DMS153 (cell line): ENCODE measurements at regions not wholly inside any gene's neighbourhood (a gene's known extent, or its start where the extent isn't known, plus 50 kb on each side); places are given as distances from the start of the nearest gene placed in this dataset.
"Not testable (repeated sequence)": the region's sequence is repeated elsewhere in the genome, so short reads cannot be mapped to it uniquely, and the experiment has no call there.

Experiments
- DNase-seq: peaks from one replicate; lab custom pipeline; 2025; lab: John Stamatoyannopoulos, UW

DNA sequence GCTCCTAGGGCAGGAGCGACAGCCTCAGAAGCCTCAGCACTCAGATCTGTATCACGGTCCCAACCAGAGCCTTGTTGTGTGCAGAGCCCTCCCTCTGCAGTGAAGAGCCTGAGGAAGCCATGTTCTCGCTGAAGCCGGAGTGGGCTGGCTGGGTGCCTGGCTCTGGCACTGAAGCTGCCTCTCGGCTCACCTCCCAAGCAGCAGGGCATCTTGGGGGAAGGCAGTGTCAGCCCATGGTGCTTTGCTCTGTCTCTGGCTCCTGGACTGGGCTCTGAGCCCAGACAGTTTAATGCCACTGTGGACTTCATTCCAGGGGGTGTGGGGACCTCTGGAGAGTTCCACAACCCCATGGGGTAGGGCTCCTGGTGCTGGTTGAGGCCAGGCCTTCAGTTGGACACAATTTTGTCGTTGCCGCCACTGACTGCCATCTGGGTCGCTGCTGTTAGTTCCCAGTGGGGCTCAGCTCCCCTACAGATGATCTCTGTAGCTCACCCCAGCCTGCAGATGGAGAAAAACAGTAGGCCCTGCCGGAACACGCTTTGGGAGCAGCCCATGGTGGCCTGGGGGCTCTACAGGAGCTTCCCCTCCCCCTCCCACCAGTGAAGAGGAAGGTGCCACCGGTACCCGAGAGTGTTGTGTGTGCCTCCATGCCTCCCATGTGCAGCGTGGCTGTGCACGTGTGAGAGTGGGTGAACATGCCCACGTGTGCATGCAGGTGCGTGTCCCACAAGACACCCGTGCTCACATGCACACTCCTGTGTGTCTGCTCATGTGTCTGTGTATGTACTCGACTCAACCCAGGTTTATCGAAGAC, 86.5 kb upstream of the B3GAT1 start:
- no peak for DNase-seq

DNA sequence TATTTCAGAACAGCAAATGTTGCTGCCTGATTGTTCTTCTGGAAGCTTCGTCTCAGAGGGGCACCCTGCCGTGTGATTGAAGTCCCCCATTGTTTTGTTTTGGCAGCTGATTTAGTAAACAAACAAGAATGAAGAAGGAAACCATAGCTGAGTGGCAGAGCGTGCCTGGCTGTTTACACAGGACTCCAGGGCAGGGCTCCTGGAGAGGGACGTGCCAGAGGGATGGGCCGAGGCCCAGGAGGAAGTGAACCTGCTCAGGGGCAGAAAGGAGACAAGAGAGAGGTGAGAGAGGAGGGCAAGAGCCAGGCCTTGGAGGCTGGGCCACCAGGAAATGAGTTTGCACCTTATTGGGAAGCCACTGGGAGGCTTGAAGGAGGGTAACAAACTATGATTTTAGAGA, 85.5 kb upstream of the B3GAT1 start:
- peak; percentile 89 for DNase-seq

DNA sequence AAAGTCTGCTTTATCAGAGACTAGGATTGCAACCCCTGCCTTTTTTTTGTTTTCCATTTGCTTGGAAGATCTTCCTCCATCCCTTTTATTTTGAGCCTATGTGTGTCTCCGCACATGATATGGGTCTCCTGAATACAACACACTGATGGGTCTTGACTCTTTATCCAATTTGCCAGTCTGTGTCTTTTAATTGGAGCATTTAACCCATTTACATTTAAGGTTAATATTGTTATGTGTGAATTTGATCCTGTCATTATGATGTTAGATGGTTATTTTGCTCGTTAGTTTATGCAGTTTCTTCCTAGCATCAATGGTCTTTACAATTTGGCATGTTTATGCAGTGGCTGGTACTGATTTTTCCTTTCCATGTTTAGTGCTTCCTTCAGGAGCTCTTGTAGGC, 84.0 kb upstream of the B3GAT1 start:
- not testable (repeated sequence) for DNase-seq

DNA sequence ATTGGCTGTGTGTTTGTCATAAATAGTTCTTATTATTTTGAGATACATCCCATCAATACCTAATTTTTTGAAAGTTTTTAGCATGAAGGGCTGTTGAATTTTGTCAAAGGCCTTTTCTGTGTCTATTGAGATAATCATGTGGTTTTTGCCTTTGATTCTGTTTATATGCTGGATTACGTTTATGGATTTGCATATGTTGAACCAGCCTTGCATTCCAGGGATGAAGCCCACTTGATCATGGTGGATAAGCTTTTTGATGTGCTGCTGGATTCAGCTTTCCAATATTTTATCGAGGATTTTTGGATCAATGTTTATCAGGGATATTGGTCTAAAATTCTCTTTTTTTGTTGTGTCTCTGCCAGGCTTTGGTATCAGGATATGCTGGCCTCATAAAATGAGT, 82.4 kb upstream of the B3GAT1 start:
- DNase-seq, result not testable (repeated sequence)

DNA sequence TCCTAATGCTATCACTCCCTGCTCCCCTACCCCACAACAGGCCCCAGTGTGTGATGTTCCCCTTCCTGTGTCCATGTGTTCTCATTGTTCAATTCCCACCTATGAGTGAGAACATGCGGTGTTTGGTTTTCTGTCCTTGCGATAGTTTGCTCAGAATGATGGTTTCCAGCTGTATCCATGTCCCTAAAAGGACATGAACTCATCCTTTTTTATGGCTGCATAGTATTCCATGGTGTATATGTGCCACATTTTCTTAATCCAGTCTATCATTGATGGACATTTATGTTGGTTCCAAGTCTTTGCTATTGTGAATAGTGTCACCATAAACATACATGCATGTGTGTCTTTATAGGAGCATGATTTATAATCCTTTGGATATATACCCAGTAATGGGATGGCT, 80.4 kb upstream of the B3GAT1 start:
- not testable (repeated sequence) for DNase-seq

DNA sequence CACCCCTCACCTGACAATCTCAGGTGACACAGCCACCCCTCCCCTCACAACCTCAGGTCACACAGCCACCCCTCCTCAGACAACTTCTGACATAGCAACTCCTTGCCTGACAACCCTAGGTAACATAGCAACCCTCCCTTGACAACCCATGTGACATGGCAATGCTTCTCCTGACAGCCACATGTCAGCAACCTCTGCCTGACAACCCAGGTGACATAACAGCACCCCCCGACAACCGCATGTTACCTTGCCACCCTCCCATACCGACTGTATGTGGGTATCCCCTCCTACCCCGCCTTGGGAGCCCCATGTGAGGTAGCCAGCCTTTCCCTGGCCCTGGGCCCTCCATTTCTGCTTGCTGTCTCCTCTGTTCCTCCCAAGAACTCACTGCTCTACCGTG, 77.7 kb upstream of the B3GAT1 start:
- DNase-seq, result no peak

DNA sequence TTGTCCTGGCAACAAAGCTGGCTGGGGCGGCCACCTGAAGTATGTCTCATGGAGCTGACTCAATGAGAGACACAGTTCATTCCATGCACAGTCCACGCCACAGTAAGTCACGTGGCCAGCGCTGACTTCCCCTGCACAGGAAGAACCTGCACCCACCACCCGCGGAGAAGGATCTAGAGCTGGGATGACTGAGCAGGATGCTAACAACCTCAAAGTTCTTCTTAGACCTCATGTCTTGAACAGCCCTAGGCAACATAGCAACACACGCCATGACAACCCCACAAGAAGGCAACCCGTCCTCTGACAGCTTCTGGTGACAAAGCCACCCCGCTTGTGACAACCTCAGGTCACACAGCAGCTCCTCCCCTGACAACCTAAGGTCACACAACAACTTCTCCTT, 76.9 kb upstream of the B3GAT1 start:
- no peak for DNase-seq

DNA sequence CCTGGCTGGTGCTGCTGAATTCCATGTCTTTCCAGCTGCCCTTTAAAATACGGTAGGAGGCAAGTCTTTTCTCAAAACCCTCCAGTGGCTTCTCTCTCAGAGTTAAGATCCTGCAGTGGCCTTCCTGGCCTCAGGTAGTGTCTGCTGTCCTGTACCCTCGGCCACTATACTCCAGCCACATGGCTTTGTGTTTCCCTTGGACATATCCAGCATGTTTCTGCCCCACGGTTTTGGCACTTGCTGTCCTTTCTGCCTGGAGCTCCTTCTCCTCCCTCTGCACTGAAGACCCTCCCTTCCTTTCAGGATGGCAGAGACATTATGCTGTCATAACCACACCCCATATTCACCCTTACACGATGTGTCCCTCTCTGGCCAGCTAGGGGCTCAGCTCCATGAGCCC, 76.5 kb upstream of the B3GAT1 start:
- no peak for DNase-seq

DNA sequence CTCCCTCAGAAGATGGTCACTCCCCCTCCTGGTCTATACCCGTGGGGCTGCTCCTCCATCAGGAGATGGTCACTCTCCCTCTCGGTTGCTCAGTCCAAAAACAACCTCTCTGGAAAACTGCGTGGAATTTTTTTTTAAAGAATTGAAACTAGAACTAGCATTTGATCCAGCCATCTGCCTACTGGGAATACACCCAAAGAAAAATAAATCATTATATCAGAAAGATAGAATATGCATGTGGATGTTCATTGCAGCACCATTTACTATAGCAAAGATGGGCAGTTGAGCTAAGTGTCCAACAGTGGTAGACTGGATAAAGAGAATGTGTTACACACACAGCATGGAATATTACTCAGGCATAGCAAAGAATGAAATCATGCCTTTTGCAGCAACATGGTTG, 75.7 kb upstream of the B3GAT1 start:
- no peak for DNase-seq

DNA sequence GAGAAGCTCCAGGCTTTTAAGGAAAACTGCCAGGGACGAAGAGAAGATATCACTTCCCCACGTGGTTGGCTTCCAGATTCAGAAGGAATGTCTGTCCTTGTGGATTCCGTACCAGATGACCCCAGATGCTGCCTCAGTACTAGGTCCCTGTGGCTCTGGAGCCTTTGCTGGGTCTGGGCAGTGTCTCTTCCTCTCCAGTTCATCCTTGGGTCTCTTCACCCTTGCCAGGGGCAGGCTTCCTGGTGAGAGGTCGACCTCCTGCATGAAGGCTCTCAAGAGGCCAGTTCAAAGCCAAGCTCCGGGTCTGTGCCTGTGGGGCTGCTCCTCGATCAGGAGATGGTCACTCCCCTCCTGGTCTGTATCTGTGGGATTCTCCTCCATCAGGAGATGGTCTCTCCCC, 74.7 kb upstream of the B3GAT1 start:
- no peak for DNase-seq

DNA sequence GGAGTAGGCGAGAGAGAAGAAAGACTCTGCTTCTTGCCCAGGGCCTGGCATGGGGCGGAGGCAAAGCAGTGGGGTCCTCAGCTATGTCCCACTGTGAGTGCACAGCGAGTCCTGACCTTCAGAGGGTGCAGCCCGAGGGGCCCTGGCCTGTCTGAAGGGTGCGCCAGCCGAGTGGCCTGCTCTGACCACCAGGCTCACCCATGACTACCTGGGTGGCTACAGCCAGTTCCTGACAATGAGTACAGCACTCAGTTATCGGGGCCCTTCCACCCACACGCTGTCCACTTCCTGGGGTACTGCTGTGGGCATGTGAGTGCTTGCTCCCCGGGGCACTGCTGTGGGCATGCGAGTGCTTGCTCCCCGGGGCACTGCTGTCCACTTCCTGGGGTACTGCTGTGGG, 74.1 kb upstream of the B3GAT1 start:
- DNase-seq, result no peak

DNA sequence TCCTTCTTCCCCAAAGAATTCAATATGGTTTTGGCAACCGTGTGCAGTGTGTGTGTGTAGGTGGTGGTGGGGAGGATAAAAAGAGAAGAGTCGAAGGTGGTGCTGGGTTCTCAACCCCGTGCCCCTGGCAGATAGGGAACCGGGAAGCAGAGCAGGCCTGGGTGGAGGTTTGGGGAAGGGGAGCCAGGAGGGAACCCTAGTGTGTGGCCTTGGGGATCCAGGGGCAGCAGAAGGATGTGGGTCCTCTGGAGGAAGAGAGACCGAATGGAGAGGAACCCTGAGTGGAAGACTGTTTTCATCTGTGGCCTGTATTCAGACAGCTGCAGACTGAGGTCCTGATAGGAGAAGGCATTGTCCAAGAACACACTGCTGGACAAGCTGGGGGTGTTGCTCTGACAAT, 73.3 kb upstream of the B3GAT1 start:
- no peak for DNase-seq

DNA sequence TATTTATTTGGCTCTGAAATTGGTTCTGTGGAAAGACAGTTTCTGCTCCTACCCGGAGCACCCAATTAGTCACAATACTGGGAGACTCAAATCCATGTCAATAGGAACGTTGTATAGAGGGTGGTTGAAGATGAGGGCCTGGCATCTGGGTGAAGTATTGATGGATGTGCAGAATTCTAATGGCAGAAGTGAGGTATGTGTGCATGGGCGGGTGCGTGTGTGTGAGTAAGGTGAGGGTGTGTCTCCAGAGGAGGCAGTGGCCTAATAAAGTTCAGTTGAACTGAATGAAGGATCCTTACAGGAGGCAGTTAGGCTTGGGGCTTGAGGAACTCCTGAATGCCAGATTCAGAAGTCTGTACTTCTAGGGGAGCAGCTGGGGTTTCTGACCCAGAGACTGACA, 71.8 kb upstream of the B3GAT1 start:
- no peak for DNase-seq

DNA sequence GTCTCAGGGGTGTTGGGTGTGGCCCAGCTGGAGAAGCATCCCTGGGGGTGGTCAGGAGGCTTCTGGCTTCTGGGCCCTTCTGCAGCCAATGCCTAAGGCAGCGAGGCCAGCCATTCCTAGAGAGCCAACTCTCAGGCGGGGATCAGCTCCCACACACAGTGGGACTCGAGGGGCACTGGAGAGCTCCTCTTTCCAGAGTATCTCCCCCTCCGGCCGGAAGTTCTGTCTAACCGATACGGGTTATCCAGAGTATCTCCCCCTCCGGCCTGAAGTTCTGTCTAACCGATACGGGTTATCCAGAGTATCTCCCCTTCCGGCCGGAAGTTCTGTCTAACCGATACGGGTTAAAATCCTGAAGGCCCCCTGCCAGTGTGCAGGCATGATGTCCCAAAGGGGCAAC, 71.2 kb upstream of the B3GAT1 start:
- DNase-seq, result no peak

DNA sequence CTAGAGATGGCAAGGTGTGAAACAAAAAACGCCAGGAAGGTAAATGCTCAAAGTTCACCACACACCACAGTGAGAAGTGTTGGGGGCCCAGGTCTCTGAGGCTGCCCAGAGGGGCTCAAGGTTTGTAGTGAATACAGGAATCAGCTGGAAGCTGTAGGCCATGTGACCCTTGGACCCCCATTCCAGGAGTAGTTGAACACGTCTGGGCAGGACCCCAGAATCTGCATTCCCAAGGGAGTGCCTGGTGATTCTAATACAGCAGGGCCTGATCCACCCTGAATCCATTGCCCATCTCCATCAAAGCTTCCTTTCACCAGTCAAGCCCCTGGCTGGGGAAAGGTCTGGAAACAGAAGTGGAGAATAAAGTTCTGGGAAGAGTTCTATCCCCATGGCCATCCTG, 70.8 kb upstream of the B3GAT1 start:
- DNase-seq, result no peak

DNA sequence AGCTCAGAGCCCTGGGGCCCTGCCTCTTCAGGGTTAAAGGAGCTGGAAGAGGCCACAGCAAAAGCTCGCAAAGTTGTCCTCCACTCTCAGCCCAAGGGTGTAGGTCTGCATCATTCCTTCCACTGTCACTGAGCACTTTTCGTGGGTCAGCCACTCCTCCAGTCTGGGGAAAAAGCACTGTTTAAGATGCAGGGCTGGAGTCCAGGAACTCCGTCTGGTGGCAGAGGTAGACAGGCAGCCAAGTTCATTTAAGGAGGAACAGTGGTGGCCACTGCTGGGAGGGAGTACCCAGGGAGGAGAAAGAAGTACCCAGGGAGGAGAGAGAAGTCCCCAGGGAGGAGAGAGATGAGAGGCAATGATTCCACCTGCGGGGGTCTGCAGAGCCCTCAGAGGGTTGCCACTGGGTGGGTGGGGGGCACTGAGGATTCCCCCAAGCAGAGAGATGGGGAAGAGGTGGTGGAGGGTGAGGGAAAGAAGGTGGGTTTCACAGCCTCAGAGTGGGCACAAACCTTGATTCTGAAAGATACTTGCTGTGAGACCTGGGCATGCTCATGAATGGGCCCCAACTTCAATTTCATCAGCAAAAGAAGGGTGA, 70.0 kb upstream of the B3GAT1 start:
- DNase-seq, result no peak

DNA sequence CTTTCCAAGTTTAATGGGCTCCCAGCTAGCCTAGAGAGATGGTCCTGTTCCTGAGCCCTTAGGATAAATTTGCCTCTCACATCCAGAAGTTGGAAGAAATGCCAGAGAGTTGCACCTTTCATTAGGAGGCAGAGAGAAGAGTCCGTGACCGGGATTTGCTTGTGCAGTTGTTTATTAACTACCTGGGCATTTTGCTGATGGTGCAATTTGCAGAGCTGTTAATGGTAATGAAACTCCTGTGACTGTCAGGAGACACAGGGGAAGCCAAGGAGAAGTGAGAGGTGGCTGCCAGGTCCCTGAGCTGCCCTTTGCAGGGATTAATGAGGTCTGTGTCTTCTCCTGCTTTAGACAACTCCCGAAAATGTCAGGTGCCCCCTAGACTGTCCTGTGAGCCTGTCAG, 69.1 kb upstream of the B3GAT1 start:
- no peak for DNase-seq

DNA sequence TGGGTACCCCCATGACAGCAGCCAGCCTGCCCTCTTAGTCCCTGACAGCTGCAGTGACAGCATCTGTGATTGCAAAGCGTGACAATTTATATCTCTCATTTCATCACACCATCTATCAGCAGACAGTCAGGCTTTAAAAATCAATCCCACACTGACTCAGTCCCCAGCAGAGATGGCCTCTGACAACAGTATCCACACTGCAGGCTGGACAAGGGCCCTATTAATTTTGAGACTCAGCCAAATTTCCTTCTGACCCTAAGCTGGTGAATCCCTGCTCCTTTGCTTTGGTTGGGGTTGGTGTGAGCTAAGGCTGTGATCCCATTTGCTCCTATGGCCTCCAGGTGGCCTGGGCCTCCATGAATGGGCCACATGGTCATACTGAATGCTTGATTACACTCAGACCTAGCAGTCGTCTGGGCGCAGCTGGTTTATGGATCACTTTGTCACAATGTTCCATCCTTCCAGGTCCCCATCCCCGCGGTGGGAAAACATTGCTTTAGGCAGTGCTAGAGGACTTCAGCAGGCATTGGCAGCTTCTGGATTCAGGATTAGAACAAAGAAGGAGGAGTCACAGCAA, 68.2 kb upstream of the B3GAT1 start:
- DNase-seq, result no peak

DNA sequence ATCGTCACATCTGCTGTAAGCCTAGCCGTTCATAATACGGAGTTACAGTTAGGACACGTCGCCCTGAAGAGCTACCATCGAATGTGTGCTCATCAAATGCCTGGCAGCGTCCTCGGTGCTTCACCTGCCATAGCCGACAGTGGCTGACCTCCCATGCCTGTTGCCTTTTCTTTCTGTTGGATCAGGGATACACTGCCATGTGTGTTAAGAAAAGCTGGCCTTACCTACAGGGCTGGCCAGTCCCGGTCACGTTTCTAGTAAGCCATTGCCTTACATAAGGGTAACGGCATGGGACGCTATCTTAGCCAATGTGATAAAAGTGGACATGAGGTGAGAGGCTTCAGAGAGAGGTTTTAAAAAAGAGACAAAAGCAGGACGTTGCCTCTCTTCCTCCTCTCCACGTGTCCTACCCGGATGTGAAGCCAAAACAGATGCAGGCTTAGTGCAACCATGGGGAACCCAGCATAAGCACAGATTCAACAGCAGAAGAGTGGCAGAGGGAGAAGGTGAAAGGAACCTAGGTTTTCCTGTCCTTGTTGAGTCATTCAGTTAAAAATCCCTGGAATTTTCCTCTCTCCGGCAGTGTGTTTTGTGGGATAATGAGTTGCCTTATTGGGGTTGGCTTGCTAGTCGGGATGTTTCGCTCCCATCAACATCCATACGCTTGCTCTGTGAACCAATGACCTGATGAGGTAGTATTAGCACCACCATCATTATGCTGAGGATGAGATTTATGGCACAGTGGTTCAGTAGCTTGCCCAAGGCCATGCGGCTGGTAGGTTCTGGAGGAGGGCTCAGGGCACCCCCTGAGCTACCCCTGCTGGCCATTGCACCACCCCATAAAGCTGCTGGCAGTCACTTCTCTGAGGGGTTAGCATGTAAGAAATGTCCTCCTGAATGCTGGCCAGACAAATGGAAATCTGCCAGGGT, 67.4 kb upstream of the B3GAT1 start:
- no peak for DNase-seq

DNA sequence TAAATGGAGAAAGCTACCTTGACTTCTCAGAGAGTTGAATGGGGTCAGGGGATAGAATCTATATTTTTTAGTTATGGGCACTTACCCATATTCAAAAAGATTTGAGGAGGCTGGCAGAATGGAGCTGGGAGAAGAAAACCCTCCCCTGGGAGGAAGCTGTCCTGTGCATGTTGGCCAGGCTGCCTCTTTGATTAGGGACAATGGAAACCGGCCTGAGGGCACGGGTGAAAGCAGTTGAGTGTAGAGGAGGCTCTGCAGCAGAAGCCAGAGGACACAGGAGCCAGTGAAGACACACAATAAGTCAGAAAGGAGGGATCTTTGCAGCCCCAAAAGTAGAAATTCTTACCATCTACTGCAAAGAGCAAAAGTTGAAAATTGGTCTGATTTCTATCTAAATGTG, 66.6 kb upstream of the B3GAT1 start:
- DNase-seq, result no peak

DNA sequence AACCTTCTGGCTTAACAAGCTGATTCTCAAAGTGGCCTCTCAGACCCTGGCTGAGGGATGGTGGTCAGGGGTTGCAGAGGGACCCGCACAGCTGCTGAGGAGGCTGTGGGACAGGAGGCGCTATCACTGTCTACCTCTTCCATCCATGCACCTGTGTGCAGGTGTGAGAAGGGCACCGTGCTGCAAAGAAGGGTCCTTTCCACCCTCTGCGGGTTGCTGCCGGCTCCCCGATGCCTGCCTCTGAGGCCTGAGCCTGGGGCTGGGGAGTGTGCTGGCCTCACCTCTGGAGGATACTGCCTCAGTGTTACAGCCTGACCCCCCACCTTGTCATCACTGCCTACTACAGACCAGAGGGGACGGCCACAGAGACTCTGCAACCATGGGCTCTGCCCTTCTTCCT, 66.1 kb upstream of the B3GAT1 start:
- no peak for DNase-seq

DNA sequence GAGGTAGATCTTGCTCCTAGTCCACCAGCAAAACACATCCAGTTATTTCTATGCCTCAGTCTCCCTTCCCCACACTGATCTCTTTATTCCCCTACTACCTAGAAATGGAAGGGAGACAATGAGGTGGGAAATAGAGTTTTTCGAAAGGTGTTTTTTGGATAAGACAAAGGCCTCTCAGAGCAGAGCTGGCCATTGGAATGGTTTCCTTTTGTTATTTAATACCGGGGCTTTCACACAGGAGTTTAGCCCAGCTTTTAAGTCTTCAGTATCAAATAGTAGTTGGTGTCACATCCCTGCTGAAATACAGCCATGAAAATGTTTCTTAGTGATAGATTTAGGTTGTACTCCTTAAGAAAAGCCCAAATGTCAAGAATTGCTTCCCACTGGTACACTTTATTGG, 65.4 kb upstream of the B3GAT1 start:
- DNase-seq, result no peak
